Astrocyte (in vitro differentiated cells and primary cell): ENCODE measurements at regions not wholly inside any gene's neighbourhood (a gene's known extent, or its start where the extent isn't known, plus 50 kb on each side); places are given as distances from the start of the nearest gene placed in this dataset.

Experiments used
- DNase-seq: peaks from one replicate; pipeline ENCODE4 v3.0.0-alpha.2; 2010; ENCODE audit warnings: low read depth
- FAIRE-seq: peaks from 2 replicates; lab custom pipeline; 2011; peaks lifted over from hg19 to GRCh38; lab: Jason Lieb, UNC
- H2AFZ ChIP-seq: 2 replicates; pipeline ENCODE4 v1.6.0; 2012; ENCODE audit warnings: low read depth, low read length, inconsistent platforms
- H3K27ac ChIP-seq: 2 replicates; pipeline ENCODE4 v1.5.1; 2011; ENCODE audit warnings: low read depth, low read length, inconsistent platforms
- H3K27me3 ChIP-seq: 2 replicates; pipeline ENCODE4 v1.6.0; 2011; ENCODE audit warnings: low read length, inconsistent platforms; ENCODE audit not compliant: insufficient read depth
- H3K36me3 ChIP-seq: 2 replicates; pipeline ENCODE4 v1.5.1; 2011; ENCODE audit warnings: low read length, inconsistent platforms; ENCODE audit not compliant: insufficient read depth
- H3K4me1 ChIP-seq: 2 replicates; pipeline ENCODE4 v1.5.1; 2011; ENCODE audit warnings: low read length, inconsistent platforms; ENCODE audit not compliant: insufficient read depth
- H3K4me2 ChIP-seq: 2 replicates; pipeline ENCODE4 v1.6.0; 2012; ENCODE audit warnings: low read length, inconsistent platforms
- H3K4me3 ChIP-seq: 2 replicates; pipeline ENCODE4 v1.5.1; 2011; ENCODE audit warnings: low read depth, mild to moderate bottlenecking, low read length, inconsistent platforms; ENCODE audit not compliant: insufficient read depth
- H3K79me2 ChIP-seq: 2 replicates; pipeline ENCODE4 v1.6.0; 2012; ENCODE audit warnings: mild to moderate bottlenecking, low read length, inconsistent platforms; ENCODE audit not compliant: insufficient read depth
- H3K9ac ChIP-seq: 2 replicates; pipeline ENCODE4 v1.6.0; 2012; ENCODE audit warnings: mild to moderate bottlenecking, low read length, inconsistent platforms
- H3K9me3 ChIP-seq: 2 replicates; pipeline ENCODE4 v1.5.1; 2012; ENCODE audit warnings: low read depth, mild to moderate bottlenecking, low read length, inconsistent platforms; ENCODE audit not compliant: insufficient read depth
- H4K20me1 ChIP-seq: 2 replicates; pipeline ENCODE4 v1.6.0; 2012; ENCODE audit warnings: low read length, inconsistent platforms; ENCODE audit not compliant: insufficient read depth
- H3K27ac Mint-ChIP-seq: one replicate; pipeline ENCODE4 v1.8.0; 2021; ENCODE audit warnings: mild to moderate bottlenecking, mixed read lengths; ENCODE audit not compliant: unreplicated experiment
- H3K27me3 Mint-ChIP-seq: one replicate; pipeline ENCODE4 v1.8.0; 2021; ENCODE audit warnings: low read depth, mixed read lengths; ENCODE audit not compliant: unreplicated experiment
- H3K36me3 Mint-ChIP-seq: one replicate; pipeline ENCODE4 v1.8.0; 2021; ENCODE audit warnings: low read depth, mixed read lengths; ENCODE audit not compliant: unreplicated experiment
- H3K4me1 Mint-ChIP-seq: one replicate; pipeline ENCODE4 v1.8.0; 2021; ENCODE audit warnings: low read depth, mixed read lengths; ENCODE audit not compliant: unreplicated experiment
- H3K4me3 Mint-ChIP-seq: one replicate; pipeline ENCODE4 v1.8.0; 2021; ENCODE audit warnings: mild to moderate bottlenecking, moderate library complexity, mixed read lengths; ENCODE audit not compliant: unreplicated experiment
- H3K9me3 Mint-ChIP-seq: one replicate; pipeline ENCODE4 v1.8.0; 2021; ENCODE audit warnings: mild to moderate bottlenecking, mixed read lengths; ENCODE audit not compliant: unreplicated experiment
- CTCF ChIP-seq: IDR thresholded peaks from 2 replicates; pipeline ENCODE4 v1.5.1; 2011; ENCODE audit warnings: low read depth, mild to moderate bottlenecking, inconsistent platforms, low read length, moderate library complexity; ENCODE audit not compliant: insufficient read depth
- EZH2 ChIP-seq: IDR thresholded peaks from 2 replicates; pipeline ENCODE4 v1.6.1; 2012; ENCODE audit warnings: mild to moderate bottlenecking, low read length, inconsistent platforms; ENCODE audit not compliant: insufficient read depth

DNA sequence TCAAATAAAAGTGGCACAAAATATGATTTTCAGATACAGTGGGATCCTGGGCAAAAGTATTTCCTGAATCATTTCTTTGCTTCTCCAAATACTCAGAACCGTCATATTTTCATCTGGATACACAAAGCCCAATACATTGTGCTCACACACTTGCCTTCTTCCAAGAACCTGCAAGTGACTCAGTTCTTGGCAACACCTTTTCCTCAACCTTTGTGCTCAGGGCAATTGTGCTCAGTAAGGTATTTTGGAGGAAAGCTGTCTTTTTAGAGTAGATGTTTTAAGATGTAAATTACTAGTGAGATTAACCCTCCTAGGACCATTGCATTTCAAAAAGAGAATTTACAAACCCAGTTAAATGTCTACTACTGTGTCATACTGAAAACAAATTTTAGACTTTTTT lies 233.5 kb downstream of the EFNB2 start:
- no peak for FAIRE-seq
- Histone ChIP-seq H3K4me1 (no peaks in the 10 kb centered on the region), H3K4me2 (no peak overlapping the region), H3K79me2 (no peaks in the 10 kb centered on the region), H3K9ac (no peak overlapping the region), H3K36me3 (no peaks in the 10 kb centered on the region), H3K27me3 (no peaks in the 10 kb centered on the region), H3K9me3 (peaks cover 3% of the 10 kb centered on the region), H3K27ac (no peak overlapping the region), H4K20me1 (no peaks in the 10 kb centered on the region), H3K4me3 (no peak overlapping the region), H2AFZ (no peak overlapping the region)
- H3K36me3 Mint-ChIP-seq, result no peaks in the 10 kb centered on the region
- H3K27ac Mint-ChIP-seq, result no peak overlapping the region
- no peak overlapping the region for H3K4me3 Mint-ChIP-seq
- no peaks in the 10 kb centered on the region for H3K4me1 Mint-ChIP-seq
- no peaks in the 10 kb centered on the region for H3K27me3 Mint-ChIP-seq
- H3K9me3 Mint-ChIP-seq, result no peaks in the 10 kb centered on the region
- TF ChIP-seq EZH2 (no peak), CTCF (no peak)
- DNase-seq, result peak; percentile 4

GRCh38 chr13:106299621-106300020 lies 235.8 kb downstream of the EFNB2 start:
- no peak overlapping the region for H3K27ac Mint-ChIP-seq
- Histone ChIP-seq H3K4me2 (no peak overlapping the region), H3K9me3 (no peaks in the 10 kb centered on the region), H4K20me1 (no peaks in the 10 kb centered on the region), H3K27ac (no peak overlapping the region), H3K27me3 (no peaks in the 10 kb centered on the region), H3K9ac (no peak overlapping the region), H3K4me3 (no peak overlapping the region), H3K79me2 (no peaks in the 10 kb centered on the region), H2AFZ (no peak overlapping the region), H3K4me1 (no peaks in the 10 kb centered on the region), H3K36me3 (no peaks in the 10 kb centered on the region)
- no peak for TF ChIP-seq EZH2
- no peak for TF ChIP-seq CTCF
- no peak overlapping the region for H3K4me3 Mint-ChIP-seq
- no peaks in the 10 kb centered on the region for H3K4me1 Mint-ChIP-seq
- no peaks in the 10 kb centered on the region for H3K36me3 Mint-ChIP-seq
- H3K27me3 Mint-ChIP-seq, result no peaks in the 10 kb centered on the region
- FAIRE-seq (no peak), DNase-seq (peak; percentile 32)
- no peaks in the 10 kb centered on the region for H3K9me3 Mint-ChIP-seq

- Histone ChIP-seq H3K79me2 (no peaks in the 10 kb centered on the region), H3K27me3 (no peaks in the 10 kb centered on the region), H3K27ac (no peak overlapping the region), H4K20me1 (no peaks in the 10 kb centered on the region), H3K4me1 (no peaks in the 10 kb centered on the region), H3K4me3 (no peak overlapping the region), H3K36me3 (no peaks in the 10 kb centered on the region), H2AFZ (no peak overlapping the region), H3K4me2 (no peak overlapping the region), H3K9ac (no peak overlapping the region), H3K9me3 (no peaks in the 10 kb centered on the region)
- no peaks in the 10 kb centered on the region for H3K36me3 Mint-ChIP-seq
- TF ChIP-seq CTCF (no peak), EZH2 (no peak)
- no peak overlapping the region for H3K27ac Mint-ChIP-seq
- FAIRE-seq (no peak), DNase-seq (no peak)
- H3K27me3 Mint-ChIP-seq, result no peaks in the 10 kb centered on the region
- no peaks in the 10 kb centered on the region for H3K9me3 Mint-ChIP-seq
- no peaks in the 10 kb centered on the region for H3K4me1 Mint-ChIP-seq
- no peak overlapping the region for H3K4me3 Mint-ChIP-seq
Observed at GRCh38 chr13:106297283-106297682, 238.2 kb downstream of the EFNB2 start.
